ENCODE measurements at regions not wholly inside any gene's neighbourhood (a gene's known extent, or its start where the extent isn't known, plus 50 kb on each side); places are given as distances from the start of the nearest gene placed in this dataset.
"Not testable (repeated sequence)": the region's sequence is repeated elsewhere in the genome, so short reads cannot be mapped to it uniquely, and the experiment has no call there.

DNA sequence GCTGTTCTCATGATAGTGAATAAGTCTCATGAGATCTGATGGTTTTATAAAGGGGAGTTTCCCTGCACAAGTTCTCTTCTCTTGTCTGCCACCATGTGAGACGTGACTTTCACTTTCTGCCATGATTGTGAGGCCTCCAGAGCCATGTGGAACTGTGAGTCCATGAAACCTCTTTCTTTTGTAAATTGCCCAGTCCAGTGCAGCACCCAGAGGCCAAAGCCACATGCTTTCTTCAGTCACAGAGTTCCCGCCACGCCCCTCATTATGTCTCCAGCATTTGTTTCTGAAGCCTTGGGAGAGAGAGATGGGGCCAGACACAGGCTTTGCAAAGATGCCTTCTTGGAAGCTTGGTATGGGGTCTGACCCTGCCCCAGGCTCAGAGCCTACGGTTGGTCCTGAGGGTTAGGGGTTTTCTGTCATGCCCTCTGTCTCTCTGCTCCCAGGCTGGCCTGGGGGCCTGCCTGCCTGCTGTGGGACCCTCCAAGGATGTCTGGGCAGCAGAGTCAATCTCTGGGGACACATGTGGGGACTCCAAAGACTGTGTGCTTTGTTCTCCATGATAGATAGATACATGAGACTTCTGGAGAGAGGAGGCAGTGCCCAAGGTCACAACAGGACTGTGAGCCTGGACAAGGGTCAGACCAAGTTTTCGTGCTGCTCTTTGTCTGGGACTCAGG is 114.1 kb upstream of the PRMT8 start:
- H3K4me3 ChIP-seq (ENCODE audit: low read length), result no peak overlapping the region
- H3K36me3 ChIP-seq (ENCODE audit: control insufficient read depth, insufficient read depth, low read length), result no peaks in the 10 kb centered on the region
- H3K9ac ChIP-seq (ENCODE audit: low read length), result no peak overlapping the region

DNA sequence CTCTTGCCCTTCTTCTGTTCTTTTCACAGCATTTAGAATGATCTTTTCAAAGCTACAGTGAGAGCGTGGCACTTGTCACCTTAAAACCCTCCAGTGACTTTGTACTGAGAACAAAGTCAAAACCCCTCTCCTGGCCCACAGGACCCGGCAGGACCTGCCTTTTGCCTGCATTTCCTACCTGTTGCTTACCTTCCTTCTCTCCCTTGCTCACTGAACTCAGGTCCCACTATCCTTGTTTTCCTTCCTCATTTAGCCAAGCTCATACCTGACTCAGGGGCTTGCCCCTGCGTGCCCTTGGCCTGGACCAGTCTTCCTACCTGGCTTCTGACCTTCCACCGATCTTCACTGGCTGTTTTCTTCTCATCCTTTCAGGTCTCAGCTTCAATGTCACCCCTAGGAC is 112.3 kb upstream of the PRMT8 start:
- Histone ChIP-seq H3K4me1 (ENCODE audit: control insufficient read depth, insufficient read depth, low read length) (no peaks in the 10 kb centered on the region), H3K27me3 (ENCODE audit: control insufficient read depth, insufficient read depth, low read length) (no peaks in the 10 kb centered on the region), H3K4me3 (ENCODE audit: low read length) (no peak overlapping the region), H3K27ac (ENCODE audit: low read depth, low read length) (no peak overlapping the region), H3K9ac (ENCODE audit: low read length) (no peak overlapping the region), H3K36me3 (ENCODE audit: control insufficient read depth, insufficient read depth, low read length) (no peaks in the 10 kb centered on the region)

More for the DNA sequence above, 114.1 kb upstream of the PRMT8 start:
- no peak overlapping the region for H3K27ac ChIP-seq (ENCODE audit: low read depth, low read length)
- no peaks in the 10 kb centered on the region for H3K4me1 ChIP-seq (ENCODE audit: control insufficient read depth, insufficient read depth, low read length)
- no peaks in the 10 kb centered on the region for H3K27me3 ChIP-seq (ENCODE audit: control insufficient read depth, insufficient read depth, low read length)

GRCh38 chr12:3379079-3379478 is 111.9 kb upstream of the PRMT8 start:
- Histone ChIP-seq H3K36me3 (ENCODE audit: control insufficient read depth, insufficient read depth, low read length) (no peaks in the 10 kb centered on the region), H3K27ac (ENCODE audit: low read depth, low read length) (no peak overlapping the region), H3K4me1 (ENCODE audit: control insufficient read depth, insufficient read depth, low read length) (no peaks in the 10 kb centered on the region)

DNA sequence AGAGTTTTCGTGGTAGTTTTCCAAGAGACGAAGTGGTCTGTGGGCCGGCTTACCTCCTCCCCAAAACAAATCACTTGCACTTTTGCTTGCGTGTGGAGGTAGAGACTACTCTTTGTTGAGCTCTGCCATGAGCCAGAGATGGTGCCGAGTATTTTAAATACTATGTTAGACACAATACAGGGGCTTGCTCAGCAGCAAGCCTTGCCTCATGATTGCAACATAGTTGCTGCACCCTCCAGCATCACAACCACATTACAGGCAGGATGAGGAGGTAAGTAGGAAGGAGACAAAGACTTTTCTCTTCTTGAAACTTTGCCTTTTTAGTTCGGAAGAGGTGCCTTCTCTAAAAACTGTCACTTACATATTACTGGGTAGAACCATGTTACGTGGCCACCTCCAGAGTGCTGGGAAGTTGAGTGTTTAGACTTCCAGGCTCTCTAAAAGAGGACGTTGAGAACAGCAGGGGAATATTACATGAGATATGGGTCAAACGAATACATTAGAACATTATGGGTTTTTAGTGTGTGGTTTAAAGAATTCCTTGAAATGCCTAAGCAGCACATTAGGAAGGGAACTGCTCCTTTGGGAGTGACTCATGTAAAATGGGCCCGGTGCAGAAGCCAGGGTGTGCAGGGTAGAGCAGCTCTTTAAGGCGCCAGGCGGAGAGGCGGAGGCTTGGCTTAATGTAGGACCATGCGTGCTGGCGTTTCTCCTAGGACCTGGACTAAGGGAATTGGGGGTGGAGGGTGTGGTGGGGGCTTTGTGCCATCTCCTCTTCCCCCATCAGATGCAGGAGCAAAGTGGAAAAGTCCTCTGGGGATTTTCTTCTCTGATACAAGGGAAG is 110.6 kb upstream of the PRMT8 start:
- Histone ChIP-seq H3K27ac (ENCODE audit: low read depth, low read length) (no peak overlapping the region), H3K9ac (ENCODE audit: low read length) (no peak overlapping the region), H3K27me3 (ENCODE audit: control insufficient read depth, insufficient read depth, low read length) (no peaks in the 10 kb centered on the region), H3K4me1 (ENCODE audit: control insufficient read depth, insufficient read depth, low read length) (no peaks in the 10 kb centered on the region), H3K4me3 (ENCODE audit: low read length) (no peak overlapping the region), H3K36me3 (ENCODE audit: control insufficient read depth, insufficient read depth, low read length) (no peaks in the 10 kb centered on the region)

More at GRCh38 chr12:3379079-3379478, 111.9 kb upstream of the PRMT8 start:
- Histone ChIP-seq H3K9ac (ENCODE audit: low read length) (no peak overlapping the region), H3K27me3 (ENCODE audit: control insufficient read depth, insufficient read depth, low read length) (no peaks in the 10 kb centered on the region), H3K4me3 (ENCODE audit: low read length) (no peak overlapping the region)

GRCh38 chr12:3381059-3382047 is 109.7 kb upstream of the PRMT8 start:
- Histone ChIP-seq H3K36me3 (ENCODE audit: control insufficient read depth, insufficient read depth, low read length) (no peaks in the 10 kb centered on the region), H3K4me3 (ENCODE audit: low read length) (no peak overlapping the region), H3K9ac (ENCODE audit: low read length) (no peak overlapping the region), H3K4me1 (ENCODE audit: control insufficient read depth, insufficient read depth, low read length) (no peaks in the 10 kb centered on the region), H3K27me3 (ENCODE audit: control insufficient read depth, insufficient read depth, low read length) (no peaks in the 10 kb centered on the region), H3K27ac (ENCODE audit: low read depth, low read length) (no peak overlapping the region)

DNA sequence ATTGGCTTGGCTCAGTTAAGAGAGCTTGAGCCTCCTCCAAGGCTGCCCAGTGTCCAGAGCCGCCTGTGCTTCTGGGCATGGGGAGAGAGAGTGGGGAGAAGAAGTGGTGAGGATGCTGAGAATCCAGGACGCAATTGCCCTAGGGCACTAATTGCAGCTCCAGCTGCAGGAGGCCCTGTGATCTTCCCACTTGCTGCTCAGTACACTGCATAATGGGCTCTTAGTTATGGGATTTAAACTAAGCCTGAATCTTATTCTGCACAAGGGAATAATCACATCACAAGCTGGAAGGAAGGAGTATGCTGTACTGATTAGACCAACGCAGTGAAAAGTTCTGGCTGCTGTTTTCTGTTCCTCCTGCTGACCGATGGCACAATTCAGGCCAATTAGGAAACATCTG is 101.0 kb upstream of the PRMT8 start:
- H3K9ac ChIP-seq (ENCODE audit: low read length), result no peak overlapping the region
- no peaks in the 10 kb centered on the region for H3K36me3 ChIP-seq (ENCODE audit: control insufficient read depth, insufficient read depth, low read length)
- H3K27me3 ChIP-seq (ENCODE audit: control insufficient read depth, insufficient read depth, low read length), result no peaks in the 10 kb centered on the region
- no peak overlapping the region for H3K27ac ChIP-seq (ENCODE audit: low read depth, low read length)
- no peak overlapping the region for H3K4me3 ChIP-seq (ENCODE audit: low read length)
- H3K4me1 ChIP-seq (ENCODE audit: control insufficient read depth, insufficient read depth, low read length), result no peaks in the 10 kb centered on the region

GRCh38 chr12:3397596-3397995 is 93.4 kb upstream of the PRMT8 start:
- H3K27me3 ChIP-seq (ENCODE audit: control insufficient read depth, insufficient read depth, low read length); H3K9ac ChIP-seq (ENCODE audit: low read length); H3K36me3 ChIP-seq (ENCODE audit: control insufficient read depth, insufficient read depth, low read length): not testable (repeated sequence)

DNA sequence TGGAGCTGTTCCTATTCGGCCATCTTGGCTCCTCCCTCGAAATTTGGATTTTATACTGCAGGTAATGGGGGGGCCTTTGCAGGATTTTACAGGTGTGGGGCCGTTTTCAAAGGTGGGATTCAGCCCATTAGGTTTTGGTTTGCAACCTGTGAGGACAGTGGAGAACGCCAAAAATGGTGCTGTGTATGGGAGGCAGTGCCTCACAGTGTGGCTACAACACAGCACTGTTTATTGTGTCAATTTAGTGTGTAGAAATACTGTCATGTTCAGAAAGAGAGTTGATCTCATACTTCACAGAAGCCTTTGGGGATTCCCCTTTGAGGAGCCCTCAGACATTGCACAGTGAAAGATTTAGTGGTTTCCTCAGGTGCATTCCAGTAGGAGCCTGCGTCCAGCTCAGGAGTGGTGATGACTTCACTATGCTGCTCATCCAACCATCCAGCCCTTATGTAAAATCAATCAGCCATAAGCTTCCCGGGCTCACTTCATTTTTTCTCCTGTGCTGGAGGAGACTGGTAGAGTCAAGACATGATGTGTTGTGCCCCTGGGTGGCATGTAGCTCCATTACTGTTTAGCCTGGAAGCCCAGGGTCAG is 92.7 kb upstream of the PRMT8 start:
- Histone ChIP-seq H3K4me1 (ENCODE audit: control insufficient read depth, insufficient read depth, low read length) (no peaks in the 10 kb centered on the region), H3K36me3 (ENCODE audit: control insufficient read depth, insufficient read depth, low read length) (no peaks in the 10 kb centered on the region), H3K4me3 (ENCODE audit: low read length) (no peak overlapping the region), H3K27ac (ENCODE audit: low read depth, low read length) (no peak overlapping the region), H3K9ac (ENCODE audit: low read length) (no peak overlapping the region), H3K27me3 (ENCODE audit: control insufficient read depth, insufficient read depth, low read length) (no peaks in the 10 kb centered on the region)

More at GRCh38 chr12:3397596-3397995, 93.4 kb upstream of the PRMT8 start:
- H3K27ac ChIP-seq (ENCODE audit: low read depth, low read length); H3K4me1 ChIP-seq (ENCODE audit: control insufficient read depth, insufficient read depth, low read length); H3K4me3 ChIP-seq (ENCODE audit: low read length): not testable (repeated sequence)

DNA sequence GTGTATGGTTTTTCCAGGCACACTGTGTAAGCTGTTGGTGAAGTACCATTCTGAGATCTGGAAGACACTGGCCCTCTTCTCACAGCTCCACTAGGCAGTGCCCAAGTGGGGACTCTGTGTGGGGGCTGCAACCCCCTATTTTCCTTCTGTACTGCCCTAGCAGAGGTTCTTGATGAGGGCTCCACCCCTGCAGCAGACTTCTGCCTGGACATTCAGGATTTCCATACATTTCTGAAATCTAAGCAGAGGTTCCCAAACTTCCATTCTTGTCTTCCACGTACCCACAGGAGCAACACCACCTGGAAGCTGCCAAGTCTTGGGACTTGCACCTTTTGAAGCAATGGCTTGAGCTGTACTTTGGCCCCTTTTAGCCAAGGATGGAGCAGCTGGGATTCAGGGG is 85.2 kb upstream of the PRMT8 start:
- Histone ChIP-seq H3K4me3 (ENCODE audit: low read length) (no peak overlapping the region), H3K36me3 (ENCODE audit: control insufficient read depth, insufficient read depth, low read length) (no peaks in the 10 kb centered on the region)

GRCh38 chr12:3407723-3408122 is 83.3 kb upstream of the PRMT8 start:
- H3K36me3 ChIP-seq (ENCODE audit: control insufficient read depth, insufficient read depth, low read length), result no peaks in the 10 kb centered on the region
- H3K4me3 ChIP-seq (ENCODE audit: low read length), result no peak overlapping the region
- H3K27me3 ChIP-seq (ENCODE audit: control insufficient read depth, insufficient read depth, low read length), result no peaks in the 10 kb centered on the region
- no peak overlapping the region for H3K9ac ChIP-seq (ENCODE audit: low read length)
- no peak overlapping the region for H3K27ac ChIP-seq (ENCODE audit: low read depth, low read length)
- H3K4me1 ChIP-seq (ENCODE audit: control insufficient read depth, insufficient read depth, low read length), result no peaks in the 10 kb centered on the region

More for the DNA sequence above, 85.2 kb upstream of the PRMT8 start:
- no peaks in the 10 kb centered on the region for H3K27me3 ChIP-seq (ENCODE audit: control insufficient read depth, insufficient read depth, low read length)
- H3K4me1 ChIP-seq (ENCODE audit: control insufficient read depth, insufficient read depth, low read length), result no peaks in the 10 kb centered on the region
- H3K9ac ChIP-seq (ENCODE audit: low read length), result no peak overlapping the region
- H3K27ac ChIP-seq (ENCODE audit: low read depth, low read length), result no peak overlapping the region

DNA sequence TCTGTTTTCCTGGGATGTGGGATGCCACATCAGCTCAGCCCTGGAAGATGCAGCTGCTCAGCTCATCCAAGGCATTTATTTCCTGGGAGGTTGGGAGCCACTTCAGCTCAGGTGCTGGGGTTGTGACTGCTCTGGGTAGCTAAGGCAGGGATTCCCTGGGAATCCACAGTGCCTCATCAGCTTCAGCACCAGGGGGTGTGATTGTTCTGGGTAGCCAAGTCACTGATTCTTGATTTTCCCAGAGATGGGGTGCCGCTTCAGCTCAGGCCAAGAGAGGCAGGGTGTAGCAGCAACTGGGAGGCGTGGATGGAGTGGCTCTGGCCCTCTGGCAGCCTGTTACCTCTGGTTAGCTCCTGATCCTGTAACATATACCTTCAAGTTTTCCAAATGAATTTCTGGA is 81.3 kb upstream of the PRMT8 start:
- Histone ChIP-seq H3K27ac (ENCODE audit: low read depth, low read length) (no peak overlapping the region), H3K4me3 (ENCODE audit: low read length) (no peak overlapping the region), H3K36me3 (ENCODE audit: control insufficient read depth, insufficient read depth, low read length) (no peaks in the 10 kb centered on the region), H3K4me1 (ENCODE audit: control insufficient read depth, insufficient read depth, low read length) (no peaks in the 10 kb centered on the region), H3K9ac (ENCODE audit: low read length) (no peak overlapping the region), H3K27me3 (ENCODE audit: control insufficient read depth, insufficient read depth, low read length) (no peaks in the 10 kb centered on the region)

GRCh38 chr12:3416159-3416558 is 74.8 kb upstream of the PRMT8 start:
- Histone ChIP-seq H3K27me3 (ENCODE audit: control insufficient read depth, insufficient read depth, low read length) (no peaks in the 10 kb centered on the region), H3K4me1 (ENCODE audit: control insufficient read depth, insufficient read depth, low read length) (no peaks in the 10 kb centered on the region), H3K27ac (ENCODE audit: low read depth, low read length) (no peak overlapping the region), H3K4me3 (ENCODE audit: low read length) (no peak overlapping the region), H3K36me3 (ENCODE audit: control insufficient read depth, insufficient read depth, low read length) (no peaks in the 10 kb centered on the region), H3K9ac (ENCODE audit: low read length) (no peak overlapping the region)
